HG03342 (cell line): ENCODE measurements at regions not wholly inside any gene's neighbourhood (a gene's known extent, or its start where the extent isn't known, plus 50 kb on each side); places are given as distances from the start of the nearest gene placed in this dataset.

Experiments used
- ATAC-seq: cut with Tn5 transposase; IDR thresholded peaks from one replicate; pipeline ENCODE4 v1.9.1; 2021; ENCODE audit warnings: mild to moderate bottlenecking, moderate library complexity; ENCODE audit not compliant: unreplicated experiment

GRCh38 chr12:30440826-30441602, 254.7 kb downstream of the IPO8 start:
- ATAC-seq, result peak; percentile 48

- no peak for ATAC-seq
These were observed 256.5 kb downstream of the IPO8 start for GRCh38 chr12:30439201-30439600.

- no peak for ATAC-seq
These were observed 257.0 kb downstream of the IPO8 start for GRCh38 chr12:30438601-30439041.

- ATAC-seq, result no peak
These were observed 258.1 kb downstream of the IPO8 start for GRCh38 chr12:30437616-30438015.

GRCh38 chr12:30437044-30437443, 258.6 kb downstream of the IPO8 start:
- ATAC-seq, result no peak

- ATAC-seq, result no peak
These were observed 267.6 kb downstream of the IPO8 start for GRCh38 chr12:30428098-30428497.

GRCh38 chr12:30427555-30427954, 268.1 kb downstream of the IPO8 start:
- ATAC-seq, result no peak

GRCh38 chr12:30425445-30425844, 270.2 kb downstream of the IPO8 start:
- ATAC-seq, result no peak

- ATAC-seq, result no peak
These were observed 272.3 kb downstream of the IPO8 start for GRCh38 chr12:30423330-30423729.

GRCh38 chr12:30422844-30423243, 272.8 kb downstream of the IPO8 start:
- no peak for ATAC-seq

GRCh38 chr12:30420561-30420960, 275.1 kb downstream of the IPO8 start:
- no peak for ATAC-seq

- ATAC-seq, result no peak
These were observed 277.9 kb downstream of the IPO8 start for GRCh38 chr12:30417697-30418231.

GRCh38 chr12:30416631-30417030, 279.0 kb downstream of the IPO8 start:
- no peak for ATAC-seq

- ATAC-seq, result no peak
These were observed 279.9 kb downstream of the IPO8 start for GRCh38 chr12:30415777-30416176.

GRCh38 chr12:30414507-30414906, 281.2 kb downstream of the IPO8 start:
- no peak for ATAC-seq

- ATAC-seq, result no peak
These were observed 295.3 kb downstream of the IPO8 start for GRCh38 chr12:30400349-30400748.

GRCh38 chr12:30399859-30400258, 295.8 kb downstream of the IPO8 start:
- no peak for ATAC-seq

- no peak for ATAC-seq
These were observed 299.1 kb downstream of the IPO8 start for GRCh38 chr12:30396576-30396975.

GRCh38 chr12:30395190-30395589, 300.5 kb downstream of the IPO8 start:
- no peak for ATAC-seq

- no peak for ATAC-seq
These were observed 303.8 kb downstream of the IPO8 start for GRCh38 chr12:30391766-30392366.

- ATAC-seq, result no peak
These were observed 310.0 kb downstream of the IPO8 start for GRCh38 chr12:30385706-30386105.

- ATAC-seq, result no peak
These were observed 310.7 kb downstream of the IPO8 start for GRCh38 chr12:30384976-30385375.
